Fibroblast of lung (primary cell): ENCODE measurements at regions not wholly inside any gene's neighbourhood (a gene's known extent, or its start where the extent isn't known, plus 50 kb on each side); places are given as distances from the start of the nearest gene placed in this dataset.

ENCODE experiments used
- CTCF ChIP-seq, 2 donors: IDR thresholded peaks in 1 of 2; conservative IDR thresholded peaks in 1 of 2; 1 replicate in 1 of 2; 2 replicates in 1 of 2; pipeline ENCODE4 v1.5.1; 2011 to 2012; ENCODE audit warnings: low read length in 2 of 2, control low read depth in 1 of 2, inconsistent platforms in 1 of 2, low read depth in 1 of 2, mild to moderate bottlenecking in 1 of 2
- EZH2 ChIP-seq: IDR thresholded peaks from 2 replicates; pipeline ENCODE4 v1.5.1; 2012; ENCODE audit warnings: low read length, control low read depth, mild to moderate bottlenecking; ENCODE audit errors: missing control alignments

DNA sequence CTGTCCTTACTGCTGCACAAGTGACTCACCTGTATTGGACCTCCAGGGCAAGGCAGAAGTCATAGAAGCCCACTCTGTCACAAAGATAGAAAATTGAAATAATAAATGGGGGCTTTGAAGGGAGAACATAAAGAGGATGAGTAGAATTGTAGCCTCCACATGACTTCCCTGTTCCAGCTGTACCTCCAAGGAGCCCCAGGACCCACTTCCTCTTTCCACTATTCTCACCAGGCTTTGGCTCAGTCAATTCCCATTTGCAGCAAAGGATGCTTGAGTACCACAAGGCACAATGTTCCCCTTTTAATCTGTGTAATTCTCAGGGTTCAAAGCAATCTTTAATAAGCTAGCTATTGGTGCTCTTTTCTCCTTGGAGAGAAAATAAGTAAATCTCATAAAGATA lies 512.1 kb downstream of the TOX3 start:
- TF ChIP-seq CTCF (conservative IDR thresholded peaks at IDR 0.05 in 1 of 2, IDR thresholded peaks at IDR 0.05 in 1 of 2; ENCODE audit: low read depth in 1 of 2, low read length in 2 of 2) (no peak), EZH2 (no peak)
